GM21390 (cell line): ENCODE measurements at regions not wholly inside any gene's neighbourhood (a gene's known extent, or its start where the extent isn't known, plus 50 kb on each side); places are given as distances from the start of the nearest gene placed in this dataset.
"Not testable (repeated sequence)": the region's sequence is repeated elsewhere in the genome, so short reads cannot be mapped to it uniquely, and the experiment has no call there.

ENCODE experiments used
- ATAC-seq: cut with Tn5 transposase; IDR thresholded peaks from one replicate; pipeline ENCODE4 v1.9.1; 2021; ENCODE audit not compliant: unreplicated experiment

GRCh38 chr5:99617335-99617734, 688.5 kb upstream of the CHD1 start:
- ATAC-seq, result no peak

DNA sequence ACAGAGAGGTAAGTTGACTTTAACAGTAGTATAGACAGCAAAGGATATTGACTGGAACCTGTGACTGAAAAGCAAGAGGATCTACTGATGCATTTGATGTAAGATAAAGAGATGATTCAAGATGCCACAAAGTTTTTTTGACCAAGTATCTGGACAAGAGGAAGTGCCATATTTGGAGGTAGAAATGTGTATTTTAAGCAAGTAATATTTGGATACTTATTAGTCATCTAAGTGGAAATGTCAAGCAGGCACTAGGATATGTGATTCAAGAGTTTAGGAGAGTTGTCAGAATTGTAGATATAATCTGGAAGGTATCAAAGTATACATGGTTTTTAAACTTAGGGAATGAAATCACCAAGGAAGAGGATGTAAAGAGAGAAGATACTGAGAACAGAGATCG, 686.1 kb upstream of the CHD1 start:
- no peak for ATAC-seq

DNA sequence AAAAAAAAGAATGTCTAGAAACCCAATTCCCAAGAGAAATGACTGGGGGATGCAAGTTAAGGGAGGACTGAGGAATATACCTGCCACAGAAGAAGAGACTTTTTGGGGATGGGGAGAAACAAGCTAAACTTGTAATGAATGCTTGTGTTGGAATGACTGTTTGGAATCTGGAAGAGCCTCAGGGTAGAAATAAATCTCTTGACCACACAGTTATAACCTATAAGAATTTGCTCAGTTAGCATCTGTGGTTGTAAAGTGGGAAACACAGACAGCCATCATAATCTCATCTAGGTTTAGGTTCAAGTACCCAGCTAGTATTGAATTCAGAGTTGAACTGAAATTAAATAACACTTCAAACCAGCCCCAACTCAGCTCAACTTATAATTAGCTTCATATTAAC, 678.3 kb upstream of the CHD1 start:
- ATAC-seq, result no peak

- no peak for ATAC-seq
These were observed 677.1 kb upstream of the CHD1 start for GRCh38 chr5:99605904-99606303.

DNA sequence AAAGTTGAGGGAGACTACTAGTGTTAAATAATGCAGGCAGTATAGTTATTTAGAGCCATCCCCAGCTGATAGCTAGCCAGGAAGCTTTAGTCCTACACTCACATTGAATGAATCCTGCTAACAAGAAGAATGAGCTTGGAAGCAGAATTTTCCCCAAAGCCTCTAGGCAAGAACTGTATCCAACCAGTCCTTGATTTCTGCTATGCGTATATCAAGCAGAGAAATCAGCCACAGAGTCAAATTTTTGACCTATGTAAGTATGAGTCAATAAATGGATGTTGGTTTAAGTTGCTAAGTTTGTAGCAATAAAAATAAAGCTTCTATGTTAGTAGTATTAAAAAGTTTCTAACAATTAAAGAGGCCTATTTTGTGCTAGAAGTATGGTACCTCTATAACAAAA, 672.1 kb upstream of the CHD1 start:
- ATAC-seq, result no peak

- no peak for ATAC-seq
These were observed 662.0 kb upstream of the CHD1 start for GRCh38 chr5:99590806-99591205.

DNA sequence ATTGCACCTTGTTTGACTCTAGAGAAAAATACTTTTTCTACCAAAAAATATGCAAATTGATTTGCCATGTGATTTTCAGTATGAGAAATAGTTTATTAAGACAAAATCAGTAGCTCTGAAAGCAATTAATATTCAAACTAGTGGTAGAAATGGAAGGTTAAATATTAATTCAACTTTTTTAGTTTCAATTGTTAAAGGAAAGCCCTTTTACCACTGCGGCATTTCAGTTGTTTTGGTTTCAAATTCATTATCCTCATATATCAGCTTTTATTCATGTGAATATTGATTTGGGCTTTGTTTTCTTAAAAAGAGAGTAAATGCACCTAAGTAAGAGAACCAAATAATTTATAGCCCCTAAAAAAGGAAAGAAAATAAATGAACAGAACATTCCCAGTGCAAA, 660.6 kb upstream of the CHD1 start:
- no peak for ATAC-seq

DNA sequence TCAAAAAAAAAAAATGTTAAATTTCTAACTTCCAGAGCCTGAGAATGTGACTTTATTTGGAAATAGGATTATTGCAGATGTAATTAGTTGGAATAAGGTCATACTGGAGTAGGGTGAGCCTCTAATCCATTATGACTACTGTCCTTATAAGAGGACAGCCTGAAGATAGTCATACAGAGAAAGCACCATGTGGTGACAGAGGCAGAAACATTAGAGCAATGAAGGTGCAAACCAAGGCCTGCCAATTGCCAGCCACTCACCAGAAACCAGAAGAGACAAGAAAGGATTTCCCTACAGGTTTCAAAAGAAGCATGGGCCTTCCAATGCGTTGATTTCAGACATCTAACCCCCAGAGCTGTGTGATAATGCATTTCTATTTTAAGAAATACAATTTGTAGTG, 659.2 kb upstream of the CHD1 start:
- ATAC-seq, result no peak

DNA sequence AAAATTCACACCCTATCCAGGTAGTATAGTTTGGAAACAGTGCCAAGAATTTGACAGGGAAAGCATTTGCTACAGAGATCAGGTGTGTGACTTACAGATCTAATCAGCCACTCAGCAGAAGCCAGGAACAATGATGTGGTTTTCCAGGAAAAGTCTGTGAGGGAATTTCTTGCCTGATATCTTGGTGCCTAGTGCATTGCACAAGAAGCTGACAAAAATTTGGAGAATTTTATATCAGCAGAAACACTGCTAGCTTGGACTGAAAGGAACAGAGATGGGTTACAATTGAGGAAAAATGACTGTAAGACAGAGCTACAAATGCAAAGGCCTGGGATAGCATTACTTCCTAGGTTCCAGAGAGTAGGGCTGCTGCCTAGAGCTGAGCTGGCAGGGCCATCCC, 658.1 kb upstream of the CHD1 start:
- ATAC-seq, result no peak

GRCh38 chr5:99581204-99581603, 652.4 kb upstream of the CHD1 start:
- not testable (repeated sequence) for ATAC-seq

- ATAC-seq, result not testable (repeated sequence)
These were observed 634.3 kb upstream of the CHD1 start for GRCh38 chr5:99562937-99563627.

GRCh38 chr5:99553211-99553810, 624.5 kb upstream of the CHD1 start:
- ATAC-seq, result no peak

DNA sequence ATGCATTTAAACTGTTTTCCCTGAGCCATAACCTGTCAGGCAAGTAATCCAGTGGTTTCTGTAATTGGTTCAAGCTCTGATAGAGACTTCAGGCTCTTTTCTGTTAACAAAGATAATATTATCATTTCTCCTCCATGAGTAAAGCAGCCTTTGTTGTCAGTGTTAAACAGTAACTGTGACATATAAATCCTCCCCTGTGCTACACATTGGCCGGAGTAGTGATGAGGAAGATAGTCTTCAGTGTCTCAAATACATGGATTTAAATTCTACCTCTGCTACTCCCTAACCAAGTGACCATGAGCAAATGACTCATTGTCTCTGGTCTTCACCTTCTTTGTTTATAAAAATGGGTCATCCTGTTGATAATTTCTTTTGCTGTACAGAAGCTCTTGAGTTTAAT, 615.5 kb upstream of the CHD1 start:
- ATAC-seq, result no peak

DNA sequence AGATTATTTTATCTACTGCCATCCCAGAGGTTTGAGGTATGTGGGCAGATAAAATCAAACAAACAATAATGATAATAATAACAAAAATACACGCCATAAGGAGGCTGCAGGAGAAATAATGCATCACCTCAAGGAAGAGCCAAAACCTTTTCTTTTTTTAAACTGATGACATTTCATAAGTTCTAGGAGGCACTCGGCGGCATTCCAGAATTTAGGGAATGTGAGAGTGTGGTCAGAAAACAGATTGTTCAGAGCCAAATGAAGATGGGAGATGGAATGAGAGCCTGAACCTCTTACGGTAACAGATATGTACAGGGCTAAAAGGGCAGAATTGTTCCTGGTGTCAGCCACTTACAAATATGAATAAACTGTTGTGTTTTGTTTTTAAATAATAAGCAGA, 615.0 kb upstream of the CHD1 start:
- no peak for ATAC-seq

DNA sequence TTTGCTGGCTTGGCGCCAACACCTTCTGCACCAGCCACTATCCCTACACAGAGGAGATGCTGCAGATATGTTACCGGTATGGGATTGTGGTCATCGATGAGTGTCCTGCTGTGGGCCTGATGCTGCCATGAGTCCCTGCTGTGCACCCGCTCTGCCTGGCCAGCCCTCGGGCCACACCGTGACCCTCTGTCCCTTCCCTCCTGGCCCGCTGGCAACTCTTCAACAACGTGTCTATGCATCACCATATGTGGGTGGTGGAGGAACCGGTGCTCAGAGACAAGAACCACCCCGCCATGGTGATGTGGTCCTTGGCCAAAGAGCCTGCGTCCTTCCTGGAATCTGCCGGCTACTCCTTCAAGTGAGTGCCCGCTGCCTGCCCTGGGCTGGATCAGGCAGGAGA, 605.4 kb upstream of the CHD1 start:
- ATAC-seq, result not testable (repeated sequence)

GRCh38 chr5:99521666-99522065, 592.9 kb upstream of the CHD1 start:
- ATAC-seq, result not testable (repeated sequence)

- not testable (repeated sequence) for ATAC-seq
These were observed 587.2 kb upstream of the CHD1 start for GRCh38 chr5:99515864-99516490.

GRCh38 chr5:99510237-99510866, 581.5 kb upstream of the CHD1 start:
- ATAC-seq, result not testable (repeated sequence)

- ATAC-seq, result not testable (repeated sequence)
These were observed 580.3 kb upstream of the CHD1 start for GRCh38 chr5:99509064-99509463.

DNA sequence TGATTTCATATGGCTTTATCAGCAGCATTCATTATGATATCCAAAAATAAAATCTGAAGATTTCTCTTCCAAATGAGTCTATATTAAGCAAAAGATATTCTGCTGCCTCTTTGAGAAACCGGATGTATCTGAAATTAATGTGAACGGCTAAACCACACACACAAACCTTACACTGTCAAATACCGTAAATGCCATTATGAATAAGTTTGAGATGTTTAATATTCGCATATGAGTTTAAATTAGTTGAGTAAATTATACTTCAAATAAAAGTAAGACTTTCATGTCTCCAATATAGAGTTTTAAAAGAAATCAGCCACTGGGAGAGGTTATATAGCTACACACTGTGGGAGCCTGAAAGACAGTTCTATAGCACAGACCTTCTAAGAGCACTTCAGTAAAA, 566.6 kb upstream of the CHD1 start:
- not testable (repeated sequence) for ATAC-seq

DNA sequence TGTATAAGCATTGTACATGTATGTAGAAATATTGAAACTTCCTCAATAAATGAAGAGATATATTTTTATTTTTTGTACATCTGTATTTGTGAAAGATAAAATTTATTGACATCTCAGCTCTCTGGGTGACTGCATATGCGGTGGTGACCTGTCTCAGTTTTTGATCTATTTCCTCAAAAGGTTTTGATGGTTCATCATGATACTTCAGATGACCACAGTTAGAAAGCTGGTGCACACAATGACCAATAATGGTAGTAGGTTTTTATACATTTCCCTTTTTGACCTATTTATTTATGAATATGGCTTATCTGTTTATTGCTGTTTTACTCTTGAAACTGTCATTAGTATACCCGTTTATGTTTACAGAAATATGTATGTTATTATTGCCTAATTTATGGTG, 549.6 kb upstream of the CHD1 start:
- ATAC-seq, result not testable (repeated sequence)

- not testable (repeated sequence) for ATAC-seq
These were observed 544.5 kb upstream of the CHD1 start for GRCh38 chr5:99473328-99473727.
